ENCODE measurements at regions not wholly inside any gene's neighbourhood (a gene's known extent, or its start where the extent isn't known, plus 50 kb on each side); places are given as distances from the start of the nearest gene placed in this dataset.

DNA sequence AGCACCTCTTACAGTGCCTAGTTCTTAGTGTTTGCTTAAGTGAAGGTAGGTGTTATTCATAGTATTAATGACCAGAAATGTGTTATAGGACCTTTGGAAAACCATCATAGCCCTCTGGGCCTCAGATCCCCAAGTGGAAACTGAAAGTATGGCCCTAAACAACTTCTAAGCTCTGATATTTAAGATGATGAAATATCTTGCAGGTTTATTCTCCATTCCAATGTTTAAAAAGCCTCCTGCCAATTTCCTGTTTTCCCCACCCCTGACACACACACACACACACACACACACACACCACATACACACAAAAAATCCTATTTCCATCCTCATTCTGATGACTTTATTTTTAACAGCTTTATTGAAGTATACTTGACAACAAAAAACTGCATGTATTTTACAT lies 108.2 kb downstream of the DIRAS3 start:
- ATAC-seq (ENCODE audit: insufficient read depth, low FRiP score): no peak
- TF ChIP-seq, protein P1, sequence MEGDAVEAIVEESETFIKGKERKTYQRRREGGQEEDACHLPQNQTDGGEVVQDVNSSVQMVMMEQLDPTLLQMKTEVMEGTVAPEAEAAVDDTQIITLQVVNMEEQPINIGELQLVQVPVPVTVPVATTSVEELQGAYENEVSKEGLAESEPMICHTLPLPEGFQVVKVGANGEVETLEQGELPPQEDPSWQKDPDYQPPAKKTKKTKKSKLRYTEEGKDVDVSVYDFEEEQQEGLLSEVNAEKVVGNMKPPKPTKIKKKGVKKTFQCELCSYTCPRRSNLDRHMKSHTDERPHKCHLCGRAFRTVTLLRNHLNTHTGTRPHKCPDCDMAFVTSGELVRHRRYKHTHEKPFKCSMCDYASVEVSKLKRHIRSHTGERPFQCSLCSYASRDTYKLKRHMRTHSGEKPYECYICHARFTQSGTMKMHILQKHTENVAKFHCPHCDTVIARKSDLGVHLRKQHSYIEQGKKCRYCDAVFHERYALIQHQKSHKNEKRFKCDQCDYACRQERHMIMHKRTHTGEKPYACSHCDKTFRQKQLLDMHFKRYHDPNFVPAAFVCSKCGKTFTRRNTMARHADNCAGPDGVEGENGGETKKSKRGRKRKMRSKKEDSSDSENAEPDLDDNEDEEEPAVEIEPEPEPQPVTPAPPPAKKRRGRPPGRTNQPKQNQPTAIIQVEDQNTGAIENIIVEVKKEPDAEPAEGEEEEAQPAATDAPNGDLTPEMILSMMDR (IDR thresholded peaks at IDR 0.05; ENCODE audit: control extremely low read depth, extremely low read depth): no peak
- peaks cover 0 to 3% (median 0%) of the 10 kb centered on the region in 3 donors for H3K27me3 ChIP-seq (ENCODE audit: control insufficient read depth in 3 of 3, insufficient read depth in 3 of 3, low read length in 2 of 3)
- H3K36me3 ChIP-seq (ENCODE audit: control insufficient read depth in 4 of 4, insufficient read depth in 4 of 4, low read length in 4 of 4): no peaks in the 10 kb centered on the region
- no peak overlapping the region for H3K4me3 ChIP-seq
- H3K4me1 ChIP-seq (ENCODE audit: control insufficient read depth in 5 of 5, insufficient read depth in 5 of 5, low read length in 5 of 5): peaks cover 0 to 26% (median 8%) of the 10 kb centered on the region in 5 donors
- no peaks in the 10 kb centered on the region for H3K9me3 ChIP-seq (ENCODE audit: control insufficient read depth in 4 of 4, insufficient read depth in 3 of 4, low read length in 3 of 4)
- no peak overlapping the region for H3K27ac ChIP-seq (ENCODE audit: low read depth in 1 of 2, low read length in 1 of 2)
- no peak overlapping the region for H3K9ac ChIP-seq (ENCODE audit: insufficient read depth in 1 of 2, low read length in 2 of 2)
- no peak for DNase-seq

DNA sequence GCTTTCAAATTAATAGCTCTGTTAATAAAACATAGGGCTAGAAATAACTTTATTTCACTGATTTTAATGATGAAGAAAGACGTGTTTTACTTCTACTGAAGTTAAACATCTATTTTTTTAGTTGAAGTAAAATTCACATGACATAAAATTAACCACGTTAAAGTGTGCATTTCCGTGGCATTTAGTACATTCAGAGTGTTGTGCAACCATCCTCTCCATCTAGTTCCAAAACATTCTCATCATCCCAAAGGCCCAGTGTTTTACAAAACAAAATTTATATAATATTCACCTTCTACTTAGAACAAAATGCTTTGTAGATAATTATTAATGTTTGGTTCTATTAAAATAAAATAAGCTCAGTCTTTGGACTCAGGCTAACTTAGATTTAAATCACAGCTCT lies 108.5 kb upstream of the GNG12 start:
- 58 to 75% methylated on average over 3 of the region's 3 CpGs for WGBS, 2 donors
- TF ChIP-seq, protein P1 (IDR thresholded peaks at IDR 0.05; ENCODE audit: control extremely low read depth, extremely low read depth): no peak
- Histone ChIP-seq H3K9ac (ENCODE audit: insufficient read depth in 1 of 2, low read length in 2 of 2) (no peak overlapping the region), H3K4me3 (no peak overlapping the region), H3K36me3 (ENCODE audit: control insufficient read depth in 4 of 4, insufficient read depth in 4 of 4, low read length in 4 of 4) (no peaks in the 10 kb centered on the region), H3K9me3 (ENCODE audit: control insufficient read depth in 4 of 4, insufficient read depth in 3 of 4, low read length in 3 of 4) (no peaks in the 10 kb centered on the region), H3K4me1 (ENCODE audit: control insufficient read depth in 5 of 5, insufficient read depth in 5 of 5, low read length in 5 of 5) (peaks cover 0 to 29% (median 8%) of the 10 kb centered on the region in 5 donors), H3K27me3 (ENCODE audit: control insufficient read depth in 3 of 3, insufficient read depth in 3 of 3, low read length in 2 of 3) (peaks cover 0 to 3% (median 2%) of the 10 kb centered on the region in 3 donors), H3K27ac (ENCODE audit: low read depth in 1 of 2, low read length in 1 of 2) (no peak overlapping the region)
- no peak for ATAC-seq (ENCODE audit: insufficient read depth, low FRiP score)
- DNase-seq: no peak

DNA sequence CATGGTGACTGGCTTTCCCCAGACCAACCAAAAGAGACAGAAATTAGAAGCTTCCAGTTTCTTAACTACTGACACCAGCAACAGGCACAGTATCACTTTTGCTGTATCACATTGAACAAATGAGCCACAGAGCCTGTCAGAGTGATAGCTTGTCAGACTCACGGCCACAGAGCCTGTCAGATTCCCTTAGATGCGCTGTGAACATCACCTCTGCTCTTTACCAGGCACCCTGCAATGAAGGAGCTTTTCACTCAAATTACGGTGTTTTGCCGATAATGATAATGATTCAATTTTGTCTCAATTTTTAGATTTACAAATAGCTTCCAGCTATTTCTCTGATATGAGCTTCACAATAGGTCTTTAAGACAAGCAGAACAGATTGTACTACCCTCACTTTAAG lies 107.9 kb upstream of the GNG12 start:
- H3K27me3 ChIP-seq (ENCODE audit: control insufficient read depth in 3 of 3, insufficient read depth in 3 of 3, low read length in 2 of 3): peaks cover 0 to 2% (median 0%) of the 10 kb centered on the region in 3 donors
- H3K9me3 ChIP-seq (ENCODE audit: control insufficient read depth in 4 of 4, insufficient read depth in 3 of 4, low read length in 3 of 4): no peaks in the 10 kb centered on the region
- H3K36me3 ChIP-seq (ENCODE audit: control insufficient read depth in 4 of 4, insufficient read depth in 4 of 4, low read length in 4 of 4): no peaks in the 10 kb centered on the region
- H3K9ac ChIP-seq (ENCODE audit: insufficient read depth in 1 of 2, low read length in 2 of 2): no peak overlapping the region
- ATAC-seq (ENCODE audit: insufficient read depth, low FRiP score) (no peak), DNase-seq (no peak)
- H3K4me1 ChIP-seq (ENCODE audit: control insufficient read depth in 5 of 5, insufficient read depth in 5 of 5, low read length in 5 of 5): peaks cover 0 to 29% (median 6%) of the 10 kb centered on the region in 5 donors
- no peak overlapping the region for H3K4me3 ChIP-seq
- TF ChIP-seq, protein P1 (IDR thresholded peaks at IDR 0.05; ENCODE audit: control extremely low read depth, extremely low read depth): no peak
- WGBS, 2 donors: 94 to 97% methylated on average over 4 of the region's 4 CpGs
- H3K27ac ChIP-seq (ENCODE audit: low read depth in 1 of 2, low read length in 1 of 2): no peak overlapping the region

DNA sequence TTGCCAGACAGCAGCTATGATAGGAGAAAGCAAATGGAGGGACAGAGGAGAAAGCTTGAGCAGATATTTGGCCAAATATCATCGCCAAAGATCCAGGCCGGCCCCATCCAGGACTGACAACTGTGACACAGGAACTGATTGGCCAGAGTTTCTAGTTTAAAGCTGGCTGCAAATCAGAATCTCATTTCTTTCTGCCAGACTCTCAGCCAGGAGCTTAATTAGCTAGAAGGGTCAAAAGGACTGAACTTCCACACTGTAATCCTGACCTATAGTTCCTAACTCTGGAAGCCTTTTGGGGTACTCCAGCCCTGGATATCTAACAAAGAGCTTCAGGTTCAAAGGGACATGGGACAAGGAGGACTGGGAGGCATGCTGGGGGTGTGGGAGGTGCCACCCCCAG lies 106.7 kb upstream of the GNG12 start:
- Histone ChIP-seq H3K36me3 (ENCODE audit: control insufficient read depth in 4 of 4, insufficient read depth in 4 of 4, low read length in 4 of 4) (no peaks in the 10 kb centered on the region), H3K27ac (ENCODE audit: low read depth in 1 of 2, low read length in 1 of 2) (no peak overlapping the region), H3K27me3 (ENCODE audit: control insufficient read depth in 3 of 3, insufficient read depth in 3 of 3, low read length in 2 of 3) (peaks cover 0 to 2% (median 0%) of the 10 kb centered on the region in 3 donors), H3K9ac (ENCODE audit: insufficient read depth in 1 of 2, low read length in 2 of 2) (no peak overlapping the region), H3K9me3 (ENCODE audit: control insufficient read depth in 4 of 4, insufficient read depth in 3 of 4, low read length in 3 of 4) (no peaks in the 10 kb centered on the region), H3K4me3 (no peak overlapping the region), H3K4me1 (ENCODE audit: control insufficient read depth in 5 of 5, insufficient read depth in 5 of 5, low read length in 5 of 5) (peaks cover 0 to 22% (median 0%) of the 10 kb centered on the region in 5 donors)
- no peak for ATAC-seq (ENCODE audit: insufficient read depth, low FRiP score)
- TF ChIP-seq, protein P1 (IDR thresholded peaks at IDR 0.05; ENCODE audit: control extremely low read depth, extremely low read depth): no peak
- peak in 1 of 3 donors; percentile 10 for DNase-seq
- 78 to 83% methylated on average over 2 of the region's 2 CpGs for WGBS, 2 donors

Data from lung (tissue), 11 donors.